GM19328 (cell line): ENCODE measurements at regions not wholly inside any gene's neighbourhood (a gene's known extent, or its start where the extent isn't known, plus 50 kb on each side); places are given as distances from the start of the nearest gene placed in this dataset.
A peak's percentile ranks its signal among the peaks of the same experiment; 100 is the strongest.
"Not testable (repeated sequence)": the region's sequence is repeated elsewhere in the genome, so short reads cannot be mapped to it uniquely, and the experiment has no call there.

ENCODE experiments used
- ATAC-seq: cut with Tn5 transposase; IDR thresholded peaks from one replicate; pipeline ENCODE4 v1.9.1; 2021; ENCODE audit warnings: mild to moderate bottlenecking, moderate library complexity; ENCODE audit not compliant: unreplicated experiment

GRCh38 chr5:152456815-152457443, 51.9 kb upstream of the NMUR2 start:
- ATAC-seq, result no peak

DNA sequence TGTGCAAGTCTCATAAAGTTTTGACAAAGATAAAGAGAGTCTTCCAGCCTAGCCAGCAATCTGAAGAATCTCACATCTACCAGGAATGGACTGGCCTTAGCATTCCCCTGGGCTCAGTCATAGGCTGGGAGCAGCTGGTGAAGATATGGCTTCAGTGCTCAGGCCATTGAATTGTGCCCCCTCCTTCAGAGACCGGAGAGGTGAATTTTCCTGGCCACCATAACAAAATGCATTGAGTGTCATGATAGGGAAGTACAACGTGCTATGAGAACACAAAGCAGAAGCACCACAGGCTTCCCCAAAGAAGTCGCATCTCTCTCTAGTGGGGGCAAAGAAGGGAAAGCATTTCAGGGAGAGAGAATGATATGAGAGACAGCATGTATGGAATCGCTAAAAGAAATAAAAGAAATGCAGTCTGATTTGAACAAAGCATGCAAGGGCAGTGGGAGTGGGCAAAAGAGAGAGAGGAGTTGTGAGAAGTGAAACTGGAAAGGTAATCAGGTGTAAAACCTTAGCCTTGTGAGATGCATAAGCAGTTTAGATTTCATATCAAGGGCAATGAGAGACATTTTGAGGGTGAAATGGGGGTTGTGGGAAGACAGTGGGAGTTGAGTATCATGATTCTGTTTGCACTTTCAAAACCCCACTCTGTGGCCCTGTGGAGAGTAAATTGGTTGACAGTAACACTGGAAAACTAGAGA, 57.1 kb upstream of the NMUR2 start:
- ATAC-seq, result peak; percentile 89

DNA sequence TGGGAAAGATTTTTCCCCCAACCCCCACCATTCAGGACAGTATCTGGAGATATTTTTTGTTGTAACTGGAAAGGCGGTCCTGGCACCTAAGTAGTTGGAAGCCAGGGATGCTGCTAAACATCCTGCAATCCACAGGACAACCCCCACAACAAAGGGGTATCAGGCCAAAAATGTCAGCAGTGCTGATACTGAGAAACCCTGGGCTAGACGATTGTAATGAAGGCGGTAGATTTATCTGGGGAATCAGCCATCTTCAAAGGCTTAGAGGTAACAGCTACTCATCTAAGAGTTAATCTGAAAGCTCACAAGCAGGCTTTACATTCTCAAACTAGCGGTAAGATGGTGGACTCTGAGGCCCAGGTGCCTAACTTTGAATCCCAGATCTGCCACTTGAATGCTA, 59.0 kb upstream of the NMUR2 start:
- no peak for ATAC-seq

- ATAC-seq, result no peak
Observed at GRCh38 chr5:152465140-152465539, 60.1 kb upstream of the NMUR2 start.

DNA sequence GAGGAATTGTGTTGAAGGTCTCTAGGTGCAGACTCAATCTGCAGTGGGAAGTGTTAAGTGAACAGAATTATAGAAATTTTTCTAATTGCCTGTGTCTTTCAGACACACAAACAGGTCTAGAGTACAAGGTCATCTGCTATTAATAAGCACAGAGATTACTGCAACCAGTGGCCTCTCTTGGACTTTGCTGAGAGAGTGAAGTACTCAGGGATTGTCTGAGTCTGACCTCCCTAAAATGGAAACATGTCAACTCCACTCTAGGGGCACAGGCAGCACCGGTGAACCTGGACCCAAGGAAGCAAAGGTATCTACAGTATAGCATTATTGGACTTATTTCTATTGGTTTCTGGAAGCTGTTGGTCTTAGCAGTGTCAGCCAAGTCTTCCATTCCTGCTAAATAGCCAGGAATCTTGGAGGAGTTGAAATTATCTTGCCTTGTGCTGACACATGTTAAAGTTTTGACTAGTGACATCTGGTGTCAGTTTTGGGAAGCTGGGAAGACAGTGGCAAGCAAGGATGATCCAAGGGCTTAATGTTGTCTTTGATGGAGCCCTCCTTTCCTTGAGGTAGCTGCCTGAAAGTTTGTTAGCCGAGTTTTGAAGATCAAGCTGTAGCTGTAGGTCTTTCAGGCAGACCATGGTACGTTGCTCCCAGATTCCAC, 61.1 kb upstream of the NMUR2 start:
- no peak for ATAC-seq

DNA sequence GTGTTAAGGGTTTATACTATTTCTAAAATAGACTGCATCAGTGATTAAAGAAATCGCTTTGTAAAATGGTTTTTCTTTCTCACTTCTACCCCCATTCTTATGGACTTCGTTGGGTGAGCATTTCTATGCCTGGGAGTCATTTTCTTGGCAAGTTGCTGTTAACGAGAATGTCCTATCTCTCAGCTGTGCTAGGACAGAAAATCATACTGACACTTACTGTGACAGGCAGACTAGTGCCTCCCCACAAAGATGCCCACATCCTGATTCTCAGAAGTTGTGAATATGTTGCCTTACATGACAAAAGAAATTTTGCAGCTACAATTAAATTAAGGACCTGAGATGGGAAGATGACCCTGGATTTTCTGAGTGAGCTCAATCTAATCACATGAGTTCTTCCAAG, 65.1 kb upstream of the NMUR2 start:
- ATAC-seq, result no peak

DNA sequence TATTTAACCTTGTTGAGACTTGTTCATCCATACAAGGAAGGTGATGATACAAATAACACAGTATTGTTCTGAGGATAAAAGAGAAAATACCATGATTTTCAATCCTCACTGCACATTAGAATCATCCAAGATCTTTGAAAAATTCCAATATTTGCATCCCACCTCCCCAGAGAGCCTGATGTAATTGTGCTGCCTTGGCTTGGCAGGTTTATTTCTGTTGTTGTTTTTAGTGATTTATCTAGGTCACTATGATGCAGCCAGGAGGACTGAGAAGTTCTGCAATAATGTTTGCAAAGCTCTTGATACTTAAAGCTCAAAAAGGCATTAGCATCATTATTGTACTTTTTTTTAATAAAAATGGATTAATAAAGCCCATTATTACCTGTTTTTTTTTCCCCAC, 67.0 kb upstream of the NMUR2 start:
- no peak for ATAC-seq

- no peak for ATAC-seq
Observed at GRCh38 chr5:152474961-152475360, 69.9 kb upstream of the NMUR2 start.

GRCh38 chr5:152477536-152477935, 72.5 kb upstream of the NMUR2 start:
- ATAC-seq, result no peak

DNA sequence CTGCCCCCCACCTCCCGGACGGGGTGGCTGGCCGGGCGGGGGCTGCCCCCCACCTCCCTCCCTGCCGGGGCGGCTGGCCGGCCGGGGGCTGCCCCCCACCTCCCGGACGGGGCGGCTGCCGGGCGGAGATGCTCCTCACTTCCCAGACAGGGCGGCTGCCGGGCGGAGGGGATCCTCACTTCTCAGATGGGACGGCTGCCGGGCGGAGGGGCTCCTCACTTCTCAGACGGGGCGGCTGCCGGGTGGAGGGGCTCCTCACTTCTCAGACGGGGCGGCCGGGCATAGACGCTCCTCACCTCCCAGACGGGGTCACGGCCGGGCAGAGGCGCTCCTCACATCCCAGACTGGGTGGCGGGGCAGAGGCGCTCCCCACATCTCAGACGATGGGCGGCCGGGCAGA, 74.8 kb upstream of the NMUR2 start:
- not testable (repeated sequence) for ATAC-seq

GRCh38 chr5:152480677-152481076, 75.6 kb upstream of the NMUR2 start:
- ATAC-seq, result peak; percentile 67

DNA sequence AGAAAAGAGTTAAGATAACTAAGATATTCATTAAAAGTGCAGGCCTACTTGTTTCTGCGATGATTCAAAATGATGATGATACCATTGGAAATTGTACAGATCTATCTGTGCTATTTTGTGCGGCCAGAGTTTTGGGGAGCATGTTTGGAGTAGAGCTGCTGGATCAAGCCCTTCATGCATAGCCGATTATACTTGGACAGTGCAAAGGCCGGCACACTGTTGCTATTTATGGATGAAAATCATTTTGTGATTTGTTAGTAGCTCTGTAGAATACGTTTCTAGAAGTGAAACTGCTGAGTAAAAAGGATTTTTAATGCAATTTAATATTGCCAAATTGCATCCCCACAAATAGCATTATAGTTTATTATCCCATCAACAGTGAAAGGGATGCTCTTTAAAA, 82.1 kb upstream of the NMUR2 start:
- ATAC-seq, result no peak

DNA sequence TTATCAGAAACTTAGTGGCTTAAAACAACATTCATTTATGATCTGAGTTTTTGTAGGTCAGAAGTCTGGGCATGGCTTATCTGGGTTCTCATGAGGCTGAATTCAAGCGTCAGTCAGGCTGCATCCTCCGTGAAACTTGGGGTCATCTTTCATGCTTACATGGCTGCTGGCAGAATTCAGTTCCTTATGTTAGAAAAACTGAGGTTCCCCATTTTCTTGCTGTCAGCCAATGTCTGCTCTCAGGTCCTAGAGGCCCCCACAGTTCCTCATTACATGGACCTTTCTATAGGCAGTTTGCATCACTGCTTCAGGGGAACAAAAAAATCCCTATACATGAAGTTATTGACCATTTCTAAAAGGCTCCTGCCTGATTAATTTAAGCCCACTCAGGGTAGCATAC, 83.8 kb upstream of the NMUR2 start:
- no peak for ATAC-seq

DNA sequence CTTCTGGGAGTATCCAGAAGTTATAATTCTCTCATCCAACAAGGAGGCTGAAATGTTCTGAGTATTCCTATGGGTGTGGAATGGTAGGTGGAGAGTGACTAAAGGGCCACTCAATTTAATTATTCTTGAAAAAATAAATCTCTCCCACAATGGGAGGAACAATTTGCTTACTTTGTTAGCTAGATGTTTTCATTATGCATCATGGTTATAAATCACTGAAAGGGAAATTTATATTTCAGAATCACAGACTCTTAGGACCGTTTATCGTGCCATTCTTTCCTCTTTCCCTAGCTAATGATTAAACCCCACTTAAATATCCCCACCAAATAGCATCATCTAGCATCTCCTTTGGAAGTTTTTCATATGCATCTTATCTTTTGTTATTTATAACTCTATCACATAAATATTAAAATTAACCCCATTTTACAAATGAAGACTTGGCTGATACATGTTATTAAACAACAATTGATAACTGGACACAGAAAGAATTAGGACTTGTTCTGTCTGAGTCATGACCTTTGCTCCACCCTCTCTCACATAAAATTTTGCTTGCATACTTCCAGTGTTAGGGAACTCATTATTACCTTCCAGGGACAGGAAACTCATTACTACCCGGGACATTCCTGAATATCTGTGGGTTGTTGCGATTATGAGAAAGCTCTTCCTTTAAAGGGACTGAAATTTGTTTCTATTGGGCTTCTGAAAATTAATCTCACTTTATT, 94.9 kb upstream of the NMUR2 start:
- no peak for ATAC-seq

- no peak for ATAC-seq
Observed at GRCh38 chr5:152501294-152501693, 96.2 kb upstream of the NMUR2 start.

DNA sequence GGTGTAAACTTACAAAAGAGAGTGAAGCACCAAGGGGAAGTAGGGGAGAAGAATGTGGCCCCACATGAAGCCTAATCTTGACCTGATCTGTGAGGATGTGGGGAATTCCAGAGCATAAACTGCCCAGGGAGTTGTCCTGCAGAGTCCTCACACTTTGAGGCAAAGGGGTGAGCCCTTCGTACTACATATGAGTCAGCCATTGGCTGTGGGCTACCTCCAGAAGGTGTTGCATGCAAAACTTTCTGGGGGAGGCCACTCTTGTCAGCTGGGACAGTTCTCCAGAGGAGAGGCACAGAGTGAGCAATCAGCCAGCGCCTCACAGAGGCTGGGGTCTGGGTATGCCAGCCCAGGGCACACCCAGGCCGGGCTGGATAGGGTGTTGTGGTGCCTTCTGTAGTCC, 98.1 kb upstream of the NMUR2 start:
- no peak for ATAC-seq

GRCh38 chr5:152505442-152506042, 100.5 kb upstream of the NMUR2 start:
- peak; percentile 89 for ATAC-seq

DNA sequence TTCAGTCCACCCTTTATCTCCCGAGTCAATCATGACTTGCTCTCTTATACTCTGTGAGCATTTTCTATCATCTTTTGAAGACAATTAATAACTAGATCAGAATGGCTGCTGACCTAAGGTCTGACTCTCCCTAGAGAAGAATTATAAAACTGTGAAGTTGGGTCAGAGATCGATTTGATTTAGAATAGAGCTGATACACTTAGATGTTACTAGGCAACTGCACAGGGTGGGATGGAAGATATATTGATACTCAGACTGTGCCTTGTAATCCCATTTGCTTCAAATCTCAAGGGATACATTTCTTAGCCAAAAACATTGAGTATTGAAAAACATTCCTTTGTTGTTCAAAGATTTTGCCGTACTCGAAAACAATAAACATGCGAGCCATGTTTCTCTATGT, 106.0 kb upstream of the NMUR2 start:
- no peak for ATAC-seq

- ATAC-seq, result no peak
Observed at GRCh38 chr5:152511531-152512132, 106.6 kb upstream of the NMUR2 start.

GRCh38 chr5:152514827-152515397, 109.8 kb upstream of the NMUR2 start:
- ATAC-seq, result no peak

DNA sequence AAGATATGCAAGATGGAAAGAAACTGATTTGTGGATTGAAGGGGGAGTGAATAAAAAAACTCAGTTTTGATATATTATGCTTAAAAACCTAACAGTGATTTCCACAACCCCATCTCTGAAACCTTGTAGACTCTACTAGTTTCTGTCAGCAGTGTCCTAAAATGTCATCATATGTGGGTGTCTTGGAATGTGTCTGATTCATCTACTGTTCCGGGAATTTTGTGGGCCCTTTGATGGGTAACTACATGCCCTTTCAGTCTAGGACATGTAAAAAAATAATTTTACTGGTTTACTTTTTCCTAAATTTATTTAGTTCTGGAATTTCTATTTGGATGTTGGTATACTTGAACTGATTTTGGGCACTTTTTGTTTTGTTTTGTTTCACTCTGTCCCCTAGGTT, 118.9 kb upstream of the NMUR2 start:
- ATAC-seq, result no peak
